HL-60 (cell line): ENCODE measurements at regions not wholly inside any gene's neighbourhood (a gene's known extent, or its start where the extent isn't known, plus 50 kb on each side); places are given as distances from the start of the nearest gene placed in this dataset.

ENCODE experiments used
- DNase-seq, 2 experiments: peaks; one replicate each; pipeline ENCODE4 v3.0.0-alpha.2; 2010 to 2020; ENCODE audit warnings: low read depth in 1 of 2, low spot score in 1 of 2
- H3K27ac ChIP-seq: fragments of 250-450 bp; sonication (Bioruptor Pico); replicated peaks from 2 replicates; pipeline ENCODE4 v1.5.1; 2020; ENCODE audit warnings: mild to moderate bottlenecking, moderate library complexity
- H3K27me3 ChIP-seq: fragments of 250-450 bp; sonication (Bioruptor Pico); 2 replicates; pipeline ENCODE4 v1.5.1; 2021; ENCODE audit warnings: mild to moderate bottlenecking, moderate library complexity; ENCODE audit not compliant: insufficient read depth, poor library complexity, severe bottlenecking
- H3K4me3 ChIP-seq: replicated peaks from 2 replicates; pipeline ENCODE4 v1.5.1; 2011; ENCODE audit warnings: mild to moderate bottlenecking, control low read depth, low read length; ENCODE audit not compliant: insufficient read depth
- GABPA ChIP-seq: IDR thresholded peaks from 2 replicates; pipeline ENCODE4 v1.6.1; 2012; ENCODE audit warnings: low read depth
- POLR2AphosphoS5 ChIP-seq: IDR thresholded peaks from 2 replicates; pipeline ENCODE4 v1.6.1; 2012; ENCODE audit warnings: low read depth
- REST ChIP-seq: IDR thresholded peaks from 2 replicates; pipeline ENCODE4 v1.6.1; 2012; ENCODE audit warnings: low read depth; ENCODE audit not compliant: insufficient replicate concordance
- SPI1 ChIP-seq: IDR thresholded peaks from 2 replicates; pipeline ENCODE4 v1.6.1; 2012; ENCODE audit warnings: low read depth, mild to moderate bottlenecking, borderline replicate concordance
- TF ChIP-seq, protein P1 (sequence below): IDR thresholded peaks from one replicate; pipeline ENCODE4 v1.5.1; 2011; ENCODE audit warnings: low read length, control low read depth, inconsistent platforms; ENCODE audit not compliant: insufficient read depth

- TF ChIP-seq POLR2AphosphoS5 = no peak
- TF ChIP-seq SPI1 = no peak
- no peak for TF ChIP-seq REST
- no peak for TF ChIP-seq GABPA
- TF ChIP-seq, protein P1, sequence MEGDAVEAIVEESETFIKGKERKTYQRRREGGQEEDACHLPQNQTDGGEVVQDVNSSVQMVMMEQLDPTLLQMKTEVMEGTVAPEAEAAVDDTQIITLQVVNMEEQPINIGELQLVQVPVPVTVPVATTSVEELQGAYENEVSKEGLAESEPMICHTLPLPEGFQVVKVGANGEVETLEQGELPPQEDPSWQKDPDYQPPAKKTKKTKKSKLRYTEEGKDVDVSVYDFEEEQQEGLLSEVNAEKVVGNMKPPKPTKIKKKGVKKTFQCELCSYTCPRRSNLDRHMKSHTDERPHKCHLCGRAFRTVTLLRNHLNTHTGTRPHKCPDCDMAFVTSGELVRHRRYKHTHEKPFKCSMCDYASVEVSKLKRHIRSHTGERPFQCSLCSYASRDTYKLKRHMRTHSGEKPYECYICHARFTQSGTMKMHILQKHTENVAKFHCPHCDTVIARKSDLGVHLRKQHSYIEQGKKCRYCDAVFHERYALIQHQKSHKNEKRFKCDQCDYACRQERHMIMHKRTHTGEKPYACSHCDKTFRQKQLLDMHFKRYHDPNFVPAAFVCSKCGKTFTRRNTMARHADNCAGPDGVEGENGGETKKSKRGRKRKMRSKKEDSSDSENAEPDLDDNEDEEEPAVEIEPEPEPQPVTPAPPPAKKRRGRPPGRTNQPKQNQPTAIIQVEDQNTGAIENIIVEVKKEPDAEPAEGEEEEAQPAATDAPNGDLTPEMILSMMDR = no peak
- Histone ChIP-seq H3K27ac (no peak overlapping the region), H3K27me3 (no peaks in the 10 kb centered on the region), H3K4me3 (no peak overlapping the region)
- DNase-seq = no peak
Measured at GRCh38 chr7:98702021-98702420, 84.9 kb downstream of the NPTX2 start.

DNA sequence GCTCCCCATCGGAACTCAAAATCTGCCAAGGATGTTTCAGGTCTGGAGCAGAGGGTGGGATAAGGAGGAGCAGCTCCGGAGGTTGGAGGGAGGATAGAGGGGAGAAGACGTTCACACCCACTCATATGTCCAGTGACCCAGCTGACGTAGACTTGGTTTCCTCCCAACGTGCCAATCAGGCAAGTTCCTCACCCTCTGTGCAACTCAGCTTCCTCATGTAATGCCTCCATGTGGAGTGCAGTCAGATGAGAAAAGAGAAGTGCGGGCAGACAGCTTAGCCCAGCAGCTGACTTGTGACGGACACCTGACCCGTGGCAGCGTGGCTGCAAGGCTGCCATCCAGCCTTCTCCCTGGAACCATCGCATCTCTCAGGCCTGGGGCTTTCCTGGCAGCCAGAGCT, 86.8 kb downstream of the NPTX2 start:
- Histone ChIP-seq H3K27ac (no peak overlapping the region), H3K27me3 (no peaks in the 10 kb centered on the region), H3K4me3 (no peak overlapping the region)
- peak in 1 of 2 experiments; percentile 10 for DNase-seq
- TF ChIP-seq SPI1 (peak; percentile 29; the same call in 1 of the 2 replicates), GABPA (no peak)

- TF ChIP-seq POLR2AphosphoS5 (no peak), SPI1 (no peak), REST (no peak), GABPA (no peak)
- TF ChIP-seq, protein P1 = no peak
- Histone ChIP-seq H3K27me3 (no peaks in the 10 kb centered on the region), H3K27ac (no peak overlapping the region), H3K4me3 (no peak overlapping the region)
- DNase-seq = no peak
Measured at GRCh38 chr7:98705626-98706025, 88.5 kb downstream of the NPTX2 start.

GRCh38 chr7:98707076-98707475, 90.0 kb downstream of the NPTX2 start:
- H3K4me3 ChIP-seq = no peak overlapping the region
- no peak for DNase-seq
- no peak for TF ChIP-seq GABPA
- TF ChIP-seq, protein P1 = no peak
- no peak for TF ChIP-seq REST
- TF ChIP-seq SPI1 = no peak
- no peak for TF ChIP-seq POLR2AphosphoS5
- no peaks in the 10 kb centered on the region for H3K27me3 ChIP-seq
- no peak overlapping the region for H3K27ac ChIP-seq
